ENCODE measurements at regions not wholly inside any gene's neighbourhood (a gene's known extent, or its start where the extent isn't known, plus 50 kb on each side); places are given as distances from the start of the nearest gene placed in this dataset.

DNA sequence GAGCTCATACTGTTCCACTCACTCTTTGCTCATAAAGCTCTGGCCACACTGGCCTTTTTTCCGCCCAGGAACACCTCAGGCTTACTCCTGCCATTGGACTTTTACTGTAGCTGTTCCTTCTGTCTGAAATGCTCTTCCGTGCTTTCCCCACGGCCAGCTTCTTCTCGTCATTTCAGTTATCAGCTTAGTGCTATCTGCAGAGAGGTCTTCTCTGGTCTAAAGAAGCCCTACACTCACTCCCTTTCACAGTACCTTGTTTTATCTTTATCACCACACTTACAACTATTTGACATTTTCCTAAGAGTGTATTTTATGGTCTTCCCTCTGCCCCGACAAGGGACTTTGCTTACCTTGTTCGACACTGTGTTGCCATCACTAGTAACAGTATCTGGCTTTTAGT lies 388.1 kb upstream of the SPRED2 start:
- DNase-seq, result no peak

DNA sequence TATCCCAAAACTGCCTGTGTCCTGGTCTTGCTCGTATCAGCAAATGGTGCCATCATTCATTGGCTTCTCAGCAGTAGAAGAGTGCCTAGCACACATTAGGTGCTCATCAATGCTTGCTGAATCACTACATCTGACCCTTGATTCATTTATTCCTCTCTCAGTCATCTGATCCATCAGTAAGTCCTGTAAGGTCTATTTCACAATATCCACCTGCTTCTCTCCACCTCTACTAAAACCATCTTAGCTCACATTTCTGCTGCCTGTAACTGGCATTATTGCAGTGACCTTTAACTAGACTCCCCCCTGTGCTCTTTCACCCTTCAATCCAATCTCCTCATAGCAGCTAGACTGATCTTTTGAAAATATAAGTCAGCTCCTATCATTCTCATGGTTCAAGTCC lies 387.6 kb upstream of the SPRED2 start:
- no peak for DNase-seq

DNA sequence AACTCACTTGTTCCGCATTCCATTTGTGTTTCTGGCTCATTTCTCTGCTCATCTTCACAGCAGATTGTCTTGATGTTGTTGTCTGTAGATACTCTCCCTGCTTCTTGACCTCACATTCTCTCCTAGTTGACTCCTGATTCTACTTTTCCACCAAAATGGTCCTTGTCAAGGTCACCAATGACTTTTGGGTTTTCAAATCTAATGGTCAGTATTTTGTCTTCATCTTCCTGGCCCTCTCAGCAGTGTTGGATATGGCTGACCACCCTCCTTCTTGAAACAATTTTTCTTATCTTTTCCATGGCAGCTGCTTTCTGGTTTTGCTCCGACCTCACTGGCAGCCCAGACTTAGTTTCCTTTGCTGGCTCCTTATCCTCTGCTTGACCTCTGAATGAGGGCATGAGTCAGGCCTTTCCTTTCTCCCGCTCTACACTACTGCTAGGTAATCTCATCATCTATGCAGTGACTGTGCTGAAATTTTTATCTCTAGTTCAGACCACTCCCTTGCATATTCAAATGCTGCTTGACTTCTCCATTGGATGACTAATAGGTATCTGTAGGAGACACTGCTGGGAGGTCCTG lies 386.6 kb upstream of the SPRED2 start:
- DNase-seq, result no peak

DNA sequence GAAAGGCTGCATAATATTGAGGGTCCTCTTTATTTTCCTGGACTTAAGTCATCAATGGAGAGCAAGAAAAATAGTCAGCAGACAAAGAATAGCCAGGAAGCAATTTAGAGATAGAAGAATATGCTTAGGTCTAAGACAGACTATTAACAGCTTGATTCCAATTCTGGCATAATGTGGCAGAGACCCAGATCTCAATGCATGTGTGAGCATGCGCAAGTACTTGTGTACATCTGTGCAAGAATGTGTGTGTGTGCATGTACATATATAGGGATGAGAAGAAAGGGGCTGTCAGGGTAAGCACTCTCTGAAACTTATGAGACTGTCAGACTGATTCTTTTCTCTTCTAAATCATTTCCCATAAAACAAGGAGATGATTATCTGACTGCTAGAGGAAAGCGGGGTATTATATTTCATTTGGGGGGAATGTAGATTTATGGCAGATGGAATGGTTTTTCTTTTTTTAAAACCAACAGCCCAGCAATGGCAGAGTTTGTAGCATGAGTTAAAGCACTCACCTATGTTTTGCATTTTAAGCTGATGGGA lies 381.3 kb upstream of the SPRED2 start:
- no peak for DNase-seq

DNA sequence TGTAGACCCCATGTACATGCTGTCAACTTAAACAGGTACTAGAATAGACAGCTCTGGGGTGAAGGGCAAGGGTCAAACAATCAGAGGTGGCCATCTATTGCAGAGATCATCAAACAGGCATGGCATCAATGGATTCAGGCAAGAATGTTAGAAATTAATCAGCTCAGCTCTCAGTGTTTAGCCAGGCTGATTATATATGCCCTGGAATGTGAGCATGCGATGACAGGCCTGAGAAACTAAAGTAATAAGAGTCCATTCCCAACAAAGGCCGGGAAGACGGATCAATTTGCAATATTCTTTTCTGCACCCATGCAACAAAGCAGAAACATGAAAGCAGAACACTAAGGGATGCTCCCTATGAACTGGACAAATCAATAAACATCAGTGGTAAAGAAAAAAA lies 380.5 kb upstream of the SPRED2 start:
- no peak for DNase-seq

DNA sequence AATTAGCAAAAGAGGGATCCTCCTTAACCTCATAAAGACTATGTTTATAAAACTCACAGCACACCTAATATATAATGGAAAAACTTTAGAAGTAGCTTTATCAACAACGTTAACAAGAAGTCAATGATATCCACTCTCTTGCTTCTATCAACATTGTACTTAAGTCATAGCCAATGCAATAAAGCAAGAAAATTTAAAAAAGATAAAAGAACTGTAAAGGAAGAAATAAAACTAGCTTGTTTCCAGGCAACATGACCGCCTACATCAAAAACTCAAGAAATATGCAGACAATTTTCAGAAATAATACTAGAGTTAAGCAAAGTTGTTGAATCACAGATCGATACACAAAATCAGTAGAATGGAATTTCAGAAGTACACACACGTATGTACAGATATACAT lies 375.5 kb upstream of the SPRED2 start:
- no peak for DNase-seq

DNA sequence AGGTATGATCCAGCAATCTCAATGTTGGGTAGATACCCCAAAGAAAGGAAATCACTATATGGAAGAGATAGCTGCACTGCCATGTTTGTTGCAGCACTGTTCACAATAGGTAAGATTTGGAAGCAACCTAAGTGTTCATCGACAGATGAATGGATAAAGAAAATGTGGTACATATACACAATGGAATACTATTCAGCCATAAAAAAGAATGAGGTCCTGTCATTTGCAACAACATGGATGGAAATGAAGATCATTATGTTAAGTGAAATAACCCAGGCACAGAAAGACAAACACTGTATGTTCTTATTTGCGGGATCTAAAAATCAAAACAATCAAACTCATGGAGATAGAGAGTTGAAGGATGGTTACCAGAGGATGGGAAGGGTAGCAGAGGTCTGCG lies 372.4 kb upstream of the SPRED2 start:
- no peak for DNase-seq

DNA sequence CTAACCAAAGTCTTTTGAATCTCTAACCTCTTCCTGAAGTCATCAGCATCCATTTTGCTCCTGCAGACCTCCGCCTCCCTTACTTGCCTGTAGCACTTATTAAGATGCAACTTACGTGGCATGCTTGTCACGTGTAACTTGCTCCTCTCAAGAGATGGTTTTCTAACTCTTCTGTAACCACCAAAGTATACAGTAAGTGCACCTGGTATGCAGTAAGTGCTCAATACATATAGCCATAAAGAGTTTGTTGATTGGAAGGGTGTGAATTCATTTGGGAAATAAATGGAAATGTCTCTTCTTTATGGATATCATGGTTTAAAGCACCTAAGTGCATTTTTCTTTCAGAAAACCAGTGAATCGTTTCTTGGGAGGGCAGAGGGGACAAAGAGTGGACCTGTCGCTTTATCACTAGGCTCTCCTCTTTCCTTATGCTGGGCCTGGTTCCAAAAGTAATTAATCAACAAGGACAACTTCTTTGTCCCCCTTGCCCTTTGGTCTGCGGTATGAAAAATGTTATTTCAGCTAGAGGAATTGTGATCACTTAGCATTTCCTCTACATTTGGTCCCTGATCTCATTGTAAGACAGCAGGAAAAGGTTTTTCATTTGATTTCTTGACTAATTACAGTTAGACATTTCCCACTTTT lies 370.0 kb upstream of the SPRED2 start:
- DNase-seq, result no peak

DNA sequence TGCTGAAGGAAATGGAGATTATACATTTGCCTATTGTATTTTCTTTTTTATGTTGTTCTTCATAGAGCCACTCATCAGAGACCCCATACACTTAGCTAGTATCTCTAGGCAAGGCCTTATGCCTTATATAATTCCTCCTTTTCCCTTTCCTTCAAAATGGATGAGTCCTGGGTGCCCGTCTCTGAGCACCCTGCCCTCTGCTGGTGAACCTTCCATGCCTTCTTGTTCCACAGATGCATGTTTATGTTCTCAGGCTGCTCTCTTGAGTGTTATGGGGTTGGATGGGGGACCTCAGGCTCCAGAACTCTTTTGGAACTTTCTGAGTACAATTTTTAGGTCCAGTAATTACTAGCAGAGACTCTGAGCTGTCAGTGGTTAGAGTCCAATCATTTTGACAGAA lies 368.6 kb upstream of the SPRED2 start:
- no peak for DNase-seq

DNA sequence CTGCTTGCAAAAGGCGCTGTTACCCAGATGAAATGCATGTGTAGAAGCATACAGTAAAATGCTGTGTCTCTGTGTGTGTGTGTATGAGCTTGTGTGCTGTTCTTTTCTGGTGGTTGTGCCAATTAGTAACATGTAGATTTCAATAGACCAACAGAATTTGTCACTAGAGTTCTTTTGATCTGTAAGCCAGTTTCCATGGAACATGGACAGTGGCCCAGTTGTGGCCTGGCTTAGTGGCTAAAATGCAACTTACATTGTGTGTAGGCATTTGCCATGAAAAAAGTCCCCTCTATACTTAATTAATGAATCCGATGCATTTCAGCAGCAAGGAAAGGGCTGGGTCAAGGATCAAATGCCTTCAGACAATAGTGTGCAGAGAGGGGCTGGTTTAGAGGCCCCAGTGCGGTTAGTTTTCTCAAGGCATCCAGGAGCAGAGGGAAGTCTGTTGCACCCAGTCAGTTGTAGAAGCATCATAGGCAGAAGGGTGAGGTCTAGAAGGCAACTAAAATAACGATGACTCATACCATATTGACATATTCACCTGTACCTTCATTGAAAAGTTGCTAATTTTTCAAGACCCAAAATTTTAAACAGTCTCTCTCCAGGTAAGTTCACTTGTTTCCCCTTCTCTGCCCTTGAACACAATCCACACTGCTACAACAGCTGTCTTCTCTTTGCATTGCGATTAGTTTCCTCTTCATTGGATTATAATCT lies 366.9 kb upstream of the SPRED2 start:
- DNase-seq, result no peak

DNA sequence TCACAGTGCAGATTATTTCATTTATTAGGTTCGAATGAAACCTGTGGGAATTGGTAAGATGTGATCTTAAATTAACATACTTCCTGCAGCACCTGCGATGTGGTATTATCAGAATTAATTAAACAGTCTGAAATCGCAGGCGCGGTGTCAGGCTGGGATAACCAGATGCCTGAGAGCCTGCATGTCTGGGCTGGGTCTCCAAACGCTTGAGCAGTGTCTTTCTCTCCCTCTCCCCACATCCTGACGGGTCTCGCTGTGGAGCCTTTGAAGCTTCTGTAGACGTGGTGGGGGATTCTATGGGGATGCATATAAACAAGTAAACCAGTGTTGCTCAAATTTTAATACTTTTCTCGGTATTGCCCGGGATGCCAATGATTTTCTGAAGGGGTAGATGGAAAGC lies 366.2 kb upstream of the SPRED2 start:
- DNase-seq, result no peak

DNA sequence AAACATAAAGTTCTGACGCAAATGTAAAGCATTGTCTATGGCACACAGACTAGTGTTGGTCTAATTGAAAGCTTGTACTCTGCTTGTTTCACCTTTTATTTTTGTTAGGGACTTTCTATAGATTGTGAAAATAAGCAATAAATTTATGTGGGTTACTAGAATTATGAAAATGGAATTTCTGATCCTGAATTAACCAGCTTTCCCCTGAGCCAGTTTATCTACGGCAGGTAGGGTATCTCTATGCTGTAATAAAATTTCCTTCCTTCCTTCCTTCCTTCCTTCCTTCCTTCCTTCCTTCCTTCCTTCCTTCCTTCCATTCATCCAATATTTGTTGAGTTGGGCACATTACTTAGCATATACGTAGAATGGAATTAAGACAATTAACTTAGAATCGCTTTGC lies 362.6 kb upstream of the SPRED2 start:
- no peak for DNase-seq

DNA sequence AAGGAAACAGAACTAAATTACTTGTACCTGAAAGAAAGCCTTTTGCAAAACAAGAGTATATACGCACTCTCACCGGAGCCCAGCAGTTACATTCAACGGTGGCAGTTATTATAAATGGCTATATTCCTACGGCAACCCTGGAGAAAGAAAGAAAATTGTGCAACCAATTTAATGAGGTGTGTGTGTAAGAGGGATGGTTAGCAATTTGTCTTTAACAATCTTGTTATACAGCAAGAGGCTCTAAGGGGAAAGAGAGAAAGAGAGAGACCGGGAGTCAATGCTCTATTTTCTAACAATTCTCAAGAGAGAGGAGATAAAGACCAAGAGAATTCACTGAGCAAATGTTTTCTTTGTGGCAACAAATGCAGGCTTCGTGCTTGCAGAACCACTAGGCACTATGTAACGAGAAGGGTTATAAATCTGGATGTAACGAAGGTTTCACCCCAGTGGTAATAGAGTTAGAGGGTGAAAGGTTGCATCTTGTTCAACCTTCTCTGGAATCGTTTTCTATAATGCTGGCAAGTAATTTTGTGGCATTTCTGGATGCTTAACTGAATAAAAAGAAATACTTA lies 359.1 kb upstream of the SPRED2 start:
- DNase-seq, result no peak

DNA sequence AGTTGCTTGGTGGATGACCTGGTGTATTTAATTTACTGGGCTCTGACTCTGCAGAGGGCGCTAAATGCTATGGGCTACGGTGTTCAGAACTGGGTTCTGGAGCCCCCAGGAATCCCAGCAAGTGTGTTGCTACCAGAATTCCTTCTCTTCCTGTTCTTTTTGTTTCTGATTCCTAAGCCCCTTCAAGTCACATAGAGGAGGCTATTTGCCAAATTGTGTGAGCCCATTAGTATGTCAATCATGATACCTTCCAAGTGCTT lies 358.2 kb upstream of the SPRED2 start:
- no peak for DNase-seq

DNA sequence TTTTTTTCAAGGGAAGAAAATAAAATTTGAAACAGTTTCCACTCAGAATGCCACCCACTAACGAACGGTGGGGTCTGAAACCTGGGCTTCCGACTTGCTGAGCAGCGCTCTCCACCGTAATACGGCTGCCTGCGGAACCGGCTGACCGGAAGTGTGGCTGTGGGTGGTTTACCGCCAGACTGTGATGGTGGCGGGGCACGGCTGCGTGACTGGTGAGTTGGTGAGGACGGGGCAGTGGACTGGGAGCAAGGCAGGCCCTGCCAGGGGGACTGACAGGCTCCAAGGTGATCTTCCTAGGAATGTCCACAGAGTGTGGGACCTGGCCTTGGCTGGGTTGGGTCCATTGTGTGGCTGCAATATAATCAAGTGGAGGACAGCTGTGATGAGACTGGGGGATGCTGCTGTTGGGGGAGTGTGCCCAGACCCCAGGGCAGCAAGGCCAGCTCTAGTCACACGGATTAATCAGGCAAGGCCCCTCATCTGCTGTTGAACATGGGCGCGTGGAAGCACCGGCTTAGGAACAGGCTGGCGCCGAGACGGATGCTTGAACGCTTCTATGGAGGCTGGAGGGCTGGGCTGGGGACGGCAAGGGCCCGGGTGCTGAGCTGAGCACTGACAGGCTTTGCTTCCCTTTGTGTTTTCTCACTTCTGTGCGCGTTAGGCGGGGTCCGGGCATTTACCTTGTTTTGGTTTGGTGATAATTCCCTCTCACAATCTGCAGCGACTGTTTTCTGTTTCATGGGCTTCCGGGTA lies 357.7 kb upstream of the SPRED2 start:
- DNase-seq, result no peak

DNA sequence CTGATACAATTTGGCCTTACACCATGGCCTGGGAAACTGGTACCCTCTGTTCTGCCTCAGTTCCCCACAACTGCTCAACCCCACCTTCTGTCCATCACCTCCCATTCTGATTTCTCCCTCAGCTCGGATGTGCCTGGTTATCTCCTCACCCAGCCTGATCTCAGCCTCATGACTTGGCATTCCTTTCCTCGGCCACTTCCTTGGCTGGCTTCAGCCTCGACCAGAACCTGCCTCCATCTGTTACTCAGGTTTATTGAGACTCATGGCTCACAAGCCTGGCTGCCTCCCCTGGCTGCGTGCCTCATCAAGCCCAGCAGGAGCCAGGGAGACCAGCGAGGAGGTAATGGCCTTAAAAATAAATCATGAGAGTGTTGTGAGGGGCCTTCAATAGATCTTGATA lies 356.2 kb upstream of the SPRED2 start:
- DNase-seq, result no peak

DNA sequence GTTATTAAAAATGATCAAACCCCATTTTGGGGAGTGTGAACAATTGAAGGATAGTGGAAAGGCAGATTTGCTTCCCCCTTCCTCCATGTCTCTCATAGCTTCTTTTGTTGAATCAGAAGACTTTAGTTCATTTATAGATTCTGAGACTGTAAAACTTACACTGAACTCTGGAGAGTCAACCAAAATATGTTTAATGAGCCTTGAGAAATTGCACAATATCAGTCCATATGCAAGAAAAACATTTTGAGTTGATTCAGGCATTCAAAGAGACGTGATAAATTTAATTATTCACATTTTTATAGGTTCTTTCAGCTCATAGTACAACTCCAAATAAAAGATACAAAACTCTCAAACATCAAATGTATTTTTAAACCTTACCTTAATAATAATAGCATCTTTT lies 354.4 kb upstream of the SPRED2 start:
- DNase-seq, result no peak

DNA sequence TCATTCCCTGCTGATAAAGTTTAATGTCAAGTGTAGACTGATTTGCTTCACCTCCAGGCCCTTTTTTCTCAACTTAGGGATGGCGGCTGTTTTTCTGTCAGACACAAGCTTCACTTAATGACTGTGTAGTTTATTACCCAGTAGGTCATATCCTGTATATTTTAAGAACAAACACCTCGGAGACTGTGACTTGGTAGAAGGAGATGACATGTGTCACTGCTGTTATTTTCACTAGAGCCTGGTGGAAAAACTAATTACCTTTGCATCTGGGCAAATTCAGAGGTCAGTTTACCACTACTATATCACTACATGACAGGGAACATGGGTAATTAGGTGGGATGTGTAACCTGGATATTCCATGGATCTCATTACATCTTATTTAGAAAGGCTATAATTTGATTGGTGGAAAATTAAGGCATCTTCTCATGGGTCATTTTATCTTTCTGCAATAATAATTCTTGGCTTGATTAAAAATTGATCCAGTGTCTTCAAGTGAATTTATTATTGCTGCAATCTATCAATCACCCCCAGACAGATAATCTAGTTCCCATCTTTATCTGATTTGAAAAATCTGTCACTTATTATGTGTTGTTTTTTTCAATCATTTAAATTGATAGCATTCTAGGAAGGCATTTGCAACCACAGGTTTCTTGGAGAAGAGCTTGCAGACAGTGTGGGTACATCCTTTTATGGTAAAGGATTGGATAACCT lies 353.8 kb upstream of the SPRED2 start:
- no peak for DNase-seq

DNA sequence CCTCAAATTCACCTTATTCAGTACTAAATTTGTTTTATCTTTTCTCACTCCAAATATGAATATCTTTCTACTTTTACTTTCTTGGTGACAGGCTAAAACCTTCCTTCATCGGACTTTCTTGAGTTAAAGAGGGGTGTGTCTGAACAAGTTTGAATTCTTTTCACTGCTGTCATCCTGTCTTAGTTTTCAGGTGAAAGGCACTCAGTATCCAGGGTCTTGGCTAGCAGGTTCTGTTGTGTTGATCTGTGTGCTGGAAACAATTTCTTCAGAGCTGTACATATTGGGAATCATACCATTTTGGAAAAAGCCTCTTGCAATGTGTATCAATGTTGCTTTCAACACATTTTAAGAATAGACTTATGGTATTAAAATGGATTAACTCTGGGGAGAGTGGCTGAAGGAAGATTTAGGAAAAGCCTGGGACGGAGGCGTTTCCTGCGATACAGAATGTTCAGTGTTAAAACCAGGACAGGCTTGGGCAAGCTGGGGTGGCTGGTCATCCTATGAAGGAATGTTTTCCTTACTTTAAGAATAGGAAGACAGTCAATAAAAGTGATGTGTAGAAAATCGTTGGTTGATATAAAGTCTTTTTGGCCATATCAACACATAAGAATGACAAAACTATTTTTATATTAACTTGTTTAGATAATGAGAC lies 350.7 kb upstream of the SPRED2 start:
- no peak for DNase-seq

DNA sequence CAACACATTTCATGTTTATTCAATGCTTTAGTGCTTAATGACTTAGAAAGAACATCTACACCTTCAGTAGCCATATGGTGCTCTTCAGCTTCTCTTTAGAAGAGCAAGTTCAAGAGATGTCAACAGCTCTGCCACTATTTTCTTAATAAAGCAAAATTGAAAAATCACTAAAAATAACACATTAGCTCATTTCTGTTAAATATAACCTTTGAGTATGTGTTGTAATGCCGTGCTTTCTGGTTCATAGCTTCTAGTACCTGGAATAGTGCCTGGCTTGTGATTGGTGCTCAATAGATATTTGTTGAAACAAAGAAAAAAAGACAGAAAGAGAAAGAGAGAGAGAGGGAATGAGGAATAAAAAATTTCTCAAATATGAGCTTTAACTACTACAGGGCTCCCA lies 349.8 kb upstream of the SPRED2 start:
- no peak for DNase-seq

DNA sequence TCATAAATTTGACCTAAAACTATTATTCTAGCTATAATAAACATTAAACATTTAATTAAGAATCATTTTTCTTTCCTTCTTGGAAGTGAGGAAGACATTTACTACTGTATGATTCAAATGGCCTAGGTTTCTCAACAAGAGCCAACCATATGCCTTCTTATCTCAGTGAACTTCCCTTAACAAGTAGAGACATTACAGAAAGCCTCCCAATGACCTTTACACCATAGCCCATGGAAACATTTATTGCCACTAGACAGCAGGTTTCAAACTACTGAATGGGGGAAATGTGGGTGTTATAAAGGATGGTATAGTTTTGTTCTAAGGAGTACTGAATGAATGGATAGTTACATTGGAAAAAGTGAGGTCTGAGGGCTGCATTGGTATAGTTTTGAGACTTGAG lies 349.4 kb upstream of the SPRED2 start:
- no peak for DNase-seq

DNA sequence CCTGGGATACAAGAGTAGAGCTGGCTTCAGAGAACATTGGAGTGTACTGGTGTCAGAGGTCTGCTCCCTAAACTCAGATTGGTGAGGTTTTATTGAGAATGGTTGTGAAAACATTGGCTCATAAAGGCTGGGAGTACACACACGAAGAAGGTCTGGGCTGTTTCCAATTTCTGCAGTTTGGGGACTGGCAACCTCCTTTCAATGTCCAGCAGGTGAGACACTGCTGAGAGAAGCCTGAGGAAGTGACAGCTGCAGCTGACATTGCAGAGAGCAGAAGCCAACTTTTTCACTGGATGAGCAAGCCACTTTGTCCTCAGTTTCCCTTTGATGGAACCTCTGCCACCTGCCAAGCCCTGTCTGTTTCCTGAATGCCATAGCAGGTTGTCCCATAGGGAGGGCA lies 346.6 kb upstream of the SPRED2 start:
- no peak for DNase-seq

Data from stimulated activated CD4-positive, alpha-beta T cell treated with anti-CD3 and anti-CD28 coated beads, Interleukin-2, amount 100 ng/mL, for 24 hours (primary cell).